Upper lobe of left lung (tissue), 6 donors: ENCODE measurements at regions not wholly inside any gene's neighbourhood (a gene's known extent, or its start where the extent isn't known, plus 50 kb on each side); places are given as distances from the start of the nearest gene placed in this dataset.
"Not testable (repeated sequence)": the region's sequence is repeated elsewhere in the genome, so short reads cannot be mapped to it uniquely, and the experiment has no call there.

ENCODE experiments used
- ATAC-seq, 2 donors: fragments of 200-7000 bp; cut with Tn5 transposase; one replicate each; pipeline ENCODE4 v1.9.1; 2022; ENCODE audit warnings: mild to moderate bottlenecking in 2 of 2, moderate library complexity in 2 of 2; ENCODE audit not compliant: low FRiP score in 2 of 2
- DNase-seq, 2 donors: peaks; one replicate each; pipeline ENCODE4 v3.0.0-alpha.2; 2019 to 2020
- H3K27ac ChIP-seq, 4 donors: fragments of 200-600 bp; sonication (generic); one replicate each; pipeline ENCODE4 v1.5.1; 2016 to 2019
- H3K27me3 ChIP-seq, 4 donors: fragments of 200-600 bp; sonication (generic); one replicate each; pipeline ENCODE4 v1.5.1; 2017 to 2019
- H3K36me3 ChIP-seq, 4 donors: fragments of 200-600 bp; sonication (generic); one replicate each; pipeline ENCODE4 v1.5.1; 2016 to 2019
- H3K4me1 ChIP-seq, 4 donors: fragments of 200-600 bp; sonication (generic); one replicate each; pipeline ENCODE4 v1.5.1; 2018 to 2019
- H3K4me3 ChIP-seq, 4 donors: fragments of 200-600 bp; sonication (generic); one replicate each; pipeline ENCODE4 v1.5.1; 2017 to 2019; ENCODE audit warnings: mild to moderate bottlenecking in 2 of 4, moderate library complexity in 1 of 4
- H3K9me3 ChIP-seq, 4 donors: fragments of 200-600 bp; sonication (generic); one replicate each; pipeline ENCODE4 v1.5.1; 2018 to 2019
- CTCF ChIP-seq, 6 experiments: fragments of 450-650 bp in 4 of 6; fragments of 200-600 bp in 2 of 6; sonication (generic) in 2 of 6; IDR thresholded peaks; one replicate each; pipeline ENCODE4 v1.5.1; 2016 to 2019; ENCODE audit warnings: antibody characterized with exemption in 6 of 6
- EP300 ChIP-seq, 4 donors: sonication (generic); formaldehyde crosslinking; IDR thresholded peaks; one replicate each; pipeline ENCODE4 v1.5.1; 2017; ENCODE audit warnings: antibody characterized with exemption in 4 of 4, control low read depth in 2 of 4
- POLR2A ChIP-seq, 4 donors: fragments of 450-650 bp; IDR thresholded peaks; one replicate each; pipeline ENCODE4 v1.5.1; 2016 to 2017; ENCODE audit warnings: antibody characterized with exemption in 4 of 4, mild to moderate bottlenecking in 2 of 4
- POLR2AphosphoS5 ChIP-seq, 2 donors: sonication (generic); formaldehyde crosslinking; IDR thresholded peaks; one replicate each; pipeline ENCODE4 v1.5.1; 2017; ENCODE audit warnings: antibody characterized with exemption in 2 of 2
- WGBS, 2 donors: methylation state at CpG; one replicate each; pipeline ENCODE4 v1.1.5; 2017 to 2018; 5-methylcytosine and 5-hydroxymethylcytosine counted together
- donor health status: DM: no; HTN: no; CAD: no; lungs with moderate emphysema.
- donor health status: DM: no; HTN: yes; CAD: no; lungs with severe emphysema.

- no peak for ATAC-seq
Measured at GRCh38 chr11:87454241-87454640, 416.5 kb downstream of the TMEM135 start.

GRCh38 chr11:87453531-87454089 is 415.9 kb downstream of the TMEM135 start:
- Histone ChIP-seq H3K27ac (no peak overlapping the region), H3K4me3 (no peak overlapping the region), H3K27me3 (no peaks in the 10 kb centered on the region), H3K36me3 (no peaks in the 10 kb centered on the region), H3K4me1 (no peaks in the 10 kb centered on the region), H3K9me3 (no peaks in the 10 kb centered on the region)
- TF ChIP-seq EP300 (IDR thresholded peaks at IDR 0.05) (no peak), POLR2AphosphoS5 (IDR thresholded peaks at IDR 0.05) (no peak), POLR2A (IDR thresholded peaks at IDR 0.05) (no peak), CTCF (IDR thresholded peaks at IDR 0.05) (no peak)
- no peak for ATAC-seq
- WGBS, 2 donors = 82 to 83% methylated on average over 5 of the region's 5 CpGs
- no peak for DNase-seq

More at GRCh38 chr11:87454241-87454640, 416.5 kb downstream of the TMEM135 start:
- H3K36me3 ChIP-seq = no peaks in the 10 kb centered on the region
- WGBS, 2 donors = 0 to 6% methylated on average over 1 of the region's 1 CpG
- H3K27me3 ChIP-seq = no peaks in the 10 kb centered on the region
- no peak for DNase-seq
- no peaks in the 10 kb centered on the region for H3K9me3 ChIP-seq
- H3K4me1 ChIP-seq = no peaks in the 10 kb centered on the region
- no peak overlapping the region for H3K4me3 ChIP-seq
- H3K27ac ChIP-seq = no peak overlapping the region
- TF ChIP-seq POLR2AphosphoS5 (IDR thresholded peaks at IDR 0.05) = no peak
- no peak for TF ChIP-seq POLR2A (IDR thresholded peaks at IDR 0.05)
- no peak for TF ChIP-seq EP300 (IDR thresholded peaks at IDR 0.05)
- TF ChIP-seq CTCF (IDR thresholded peaks at IDR 0.05) = no peak

- 90% methylated on average over 2 of the region's 2 CpGs for WGBS, 2 donors
- not testable (repeated sequence) for H3K4me3 ChIP-seq, DNase-seq, ATAC-seq, H3K36me3 ChIP-seq, H3K4me1 ChIP-seq, H3K9me3 ChIP-seq, H3K27ac ChIP-seq, H3K27me3 ChIP-seq
Measured at GRCh38 chr11:87452025-87452424, 414.3 kb downstream of the TMEM135 start.

- WGBS, 2 donors = 80 to 96% methylated on average over 6 of the region's 6 CpGs
- DNase-seq = no peak
- no peaks in the 10 kb centered on the region for H3K36me3 ChIP-seq
- H3K27me3 ChIP-seq = no peaks in the 10 kb centered on the region
- TF ChIP-seq POLR2AphosphoS5 (IDR thresholded peaks at IDR 0.05) (no peak), EP300 (IDR thresholded peaks at IDR 0.05) (no peak), POLR2A (IDR thresholded peaks at IDR 0.05) (no peak), CTCF (IDR thresholded peaks at IDR 0.05) (no peak)
- H3K4me1 ChIP-seq = no peaks in the 10 kb centered on the region
- ATAC-seq = no peak
- H3K4me3 ChIP-seq = no peak overlapping the region
- H3K27ac ChIP-seq = no peak overlapping the region
- no peaks in the 10 kb centered on the region for H3K9me3 ChIP-seq
Measured at GRCh38 chr11:87451395-87451794, 413.7 kb downstream of the TMEM135 start.

GRCh38 chr11:87447606-87448005 is 409.9 kb downstream of the TMEM135 start:
- ATAC-seq (no peak), DNase-seq (no peak)
- H3K36me3 ChIP-seq = no peaks in the 10 kb centered on the region
- no peaks in the 10 kb centered on the region for H3K27me3 ChIP-seq
- TF ChIP-seq POLR2AphosphoS5 (IDR thresholded peaks at IDR 0.05) = no peak
- no peak for TF ChIP-seq POLR2A (IDR thresholded peaks at IDR 0.05)
- TF ChIP-seq EP300 (IDR thresholded peaks at IDR 0.05) = no peak
- TF ChIP-seq CTCF (IDR thresholded peaks at IDR 0.05) = no peak
- no peak overlapping the region for H3K4me3 ChIP-seq
- 67 to 69% methylated on average over 2 of the region's 2 CpGs for WGBS, 2 donors
- no peaks in the 10 kb centered on the region for H3K9me3 ChIP-seq
- no peaks in the 10 kb centered on the region for H3K4me1 ChIP-seq
- H3K27ac ChIP-seq = no peak overlapping the region
